Keratinocyte (primary cell): ENCODE measurements at regions not wholly inside any gene's neighbourhood (a gene's known extent, or its start where the extent isn't known, plus 50 kb on each side); places are given as distances from the start of the nearest gene placed in this dataset.

Experiments used
- DNase-seq: peaks from one replicate; pipeline ENCODE4 v3.0.0-alpha.2; 2011; ENCODE audit warnings: low read depth, missing footprints, low spot score
- FAIRE-seq: peaks from 2 replicates; lab custom pipeline; 2011; peaks lifted over from hg19 to GRCh38; lab: Jason Lieb, UNC
- H2AFZ ChIP-seq: 2 replicates; pipeline ENCODE4 v1.6.0; 2012; ENCODE audit warnings: low read length, control low read depth, inconsistent platforms; ENCODE audit not compliant: control insufficient read depth
- H3K27ac ChIP-seq: 2 replicates; pipeline ENCODE4 v1.5.1; 2011; ENCODE audit warnings: low read length; ENCODE audit not compliant: control insufficient read depth, insufficient read depth
- H3K27me3 ChIP-seq: 3 replicates; pipeline ENCODE4 v1.6.0; 2011; ENCODE audit warnings: low read length; ENCODE audit not compliant: control insufficient read depth, insufficient read depth; ENCODE audit errors: extremely low read depth
- H3K36me3 ChIP-seq, 2 experiments: 2 replicates in 1 of 2; 3 replicates in 1 of 2; pipeline ENCODE4 v1.5.1; 2011; ENCODE audit warnings: low read length in 2 of 2, mild to moderate bottlenecking in 1 of 2; ENCODE audit not compliant: control insufficient read depth in 2 of 2, insufficient read depth in 2 of 2; ENCODE audit errors: extremely low read depth in 1 of 2
- H3K4me1 ChIP-seq: 3 replicates; pipeline ENCODE4 v1.5.1; 2011; ENCODE audit warnings: low read length; ENCODE audit not compliant: control insufficient read depth, insufficient read depth; ENCODE audit errors: extremely low read depth
- H3K4me2 ChIP-seq: 3 replicates; pipeline ENCODE4 v1.6.0; 2011; ENCODE audit warnings: low read depth, low read length; ENCODE audit not compliant: control insufficient read depth, insufficient read depth; ENCODE audit errors: extremely low read depth
- H3K4me3 ChIP-seq, 3 experiments: fragments of 200-600 bp in 1 of 3; sonication (generic) in 1 of 3; 2 replicates in 2 of 3; 3 replicates in 1 of 3; pipeline ENCODE4 v1.5.1; 2011 to 2016; ENCODE audit warnings: low read length in 3 of 3, mild to moderate bottlenecking in 3 of 3, control low read depth in 2 of 3, inconsistent platforms in 1 of 3, low read depth in 1 of 3, mixed read lengths in 1 of 3, mixed run types in 1 of 3, moderate library complexity in 1 of 3; ENCODE audit not compliant: control insufficient read depth in 2 of 3, insufficient read depth in 2 of 3; ENCODE audit errors: extremely low read depth in 1 of 3
- H3K79me2 ChIP-seq: 2 replicates; pipeline ENCODE4 v1.6.0; 2012; ENCODE audit warnings: low read length; ENCODE audit not compliant: control insufficient read depth, insufficient read depth
- H3K9ac ChIP-seq: 3 replicates; pipeline ENCODE4 v1.6.0; 2011; ENCODE audit warnings: low read length; ENCODE audit not compliant: control insufficient read depth, insufficient read depth; ENCODE audit errors: extremely low read depth
- H3K9me1 ChIP-seq: 3 replicates; pipeline ENCODE4 v1.6.0; 2011; ENCODE audit warnings: low read length; ENCODE audit not compliant: control insufficient read depth, insufficient read depth; ENCODE audit errors: extremely low read depth
- H3K9me3 ChIP-seq: 2 replicates; pipeline ENCODE4 v1.5.1; 2012; ENCODE audit warnings: low read depth, low read length; ENCODE audit not compliant: control insufficient read depth
- H4K20me1 ChIP-seq: 3 replicates; pipeline ENCODE4 v1.6.0; 2011; ENCODE audit warnings: low read length; ENCODE audit not compliant: control insufficient read depth, insufficient read depth; ENCODE audit errors: extremely low read depth
- CTCF ChIP-seq, 3 experiments: IDR thresholded peaks in 1 of 3; conservative IDR thresholded peaks in 1 of 3; optimal IDR thresholded peaks in 1 of 3; 2 replicates in 2 of 3; 3 replicates in 1 of 3; pipeline versions ENCODE3 to v1.5.1; 2011; ENCODE audit warnings: low read length in 3 of 3, mild to moderate bottlenecking in 3 of 3, moderate library complexity in 2 of 3, control low read depth in 1 of 3, inconsistent platforms in 1 of 3; ENCODE audit not compliant: insufficient read depth in 2 of 3; ENCODE audit errors: extremely low read depth in 1 of 3
- EZH2 ChIP-seq: IDR thresholded peaks from one replicate; pipeline ENCODE4 v1.6.1; 2012; ENCODE audit warnings: inconsistent platforms, mild to moderate bottlenecking, low read length, moderate library complexity
- dilution Hi-C: fragments of 300-500 bp; cut with MboI; formaldehyde crosslinking; loops from one replicate; pipeline ENCODE4 v1.7.0; 2020; ENCODE audit warnings: low sequenced_read_pairs; ENCODE audit not compliant: extremely low pct_ligation_motif_present

GRCh38 chr14:71698673-71699072, 233.6 kb upstream of the RGS6 start:
- Histone ChIP-seq H3K4me3 (no peak overlapping the region), H3K36me3 (peaks cover 0 to 3% of the 10 kb centered on the region in 2 experiments), H3K27ac (no peak overlapping the region), H3K4me2 (no peak overlapping the region), H3K79me2 (no peaks in the 10 kb centered on the region), H3K4me1 (peaks cover 23% of the 10 kb centered on the region), H2AFZ (no peak overlapping the region), H3K9me1 (no peaks in the 10 kb centered on the region), H3K9me3 (no peaks in the 10 kb centered on the region), H3K27me3 (no peaks in the 10 kb centered on the region), H3K9ac (no peak overlapping the region), H4K20me1 (no peaks in the 10 kb centered on the region)
- TF ChIP-seq EZH2, result no peak
- TF ChIP-seq CTCF (optimal IDR thresholded peaks at IDR 0.05 in 1 of 3, IDR thresholded peaks at IDR 0.05 in 1 of 3, conservative IDR thresholded peaks at IDR 0.05 in 1 of 3; ENCODE audit: extremely low read depth in 1 of 3, insufficient read depth in 2 of 3, low read length in 3 of 3), result no peak
- dilution Hi-C loops, result no loop called here
- DNase-seq (no peak), FAIRE-seq (no peak)

GRCh38 chr14:71701990-71702389, 230.2 kb upstream of the RGS6 start:
- H3K4me3 ChIP-seq, result no peak overlapping the region
- dilution Hi-C loops, result no loop called here
- peak; percentile 15 for DNase-seq

More at GRCh38 chr14:71701990-71702389, 230.2 kb upstream of the RGS6 start:
- Histone ChIP-seq H3K4me1 (peaks cover 24% of the 10 kb centered on the region), H3K27me3 (no peaks in the 10 kb centered on the region), H3K36me3 (peaks cover 0 to 3% of the 10 kb centered on the region in 2 experiments), H4K20me1 (no peaks in the 10 kb centered on the region), H3K9ac (peak overlapping the region; percentile 18), H3K4me2 (peak overlapping the region; percentile 59), H3K79me2 (no peaks in the 10 kb centered on the region), H3K27ac (peak overlapping the region; percentile 44), H3K9me3 (no peaks in the 10 kb centered on the region), H2AFZ (no peak overlapping the region), H3K9me1 (no peaks in the 10 kb centered on the region)
- TF ChIP-seq CTCF (optimal IDR thresholded peaks at IDR 0.05 in 1 of 3, IDR thresholded peaks at IDR 0.05 in 1 of 3, conservative IDR thresholded peaks at IDR 0.05 in 1 of 3; ENCODE audit: extremely low read depth in 1 of 3, insufficient read depth in 2 of 3, low read length in 3 of 3) (no peak), EZH2 (no peak)
- peak; percentile 73 for FAIRE-seq
